HG02943 (cell line): ENCODE measurements at regions not wholly inside any gene's neighbourhood (a gene's known extent, or its start where the extent isn't known, plus 50 kb on each side); places are given as distances from the start of the nearest gene placed in this dataset.

Source experiments
- ATAC-seq: cut with Tn5 transposase; IDR thresholded peaks from one replicate; pipeline ENCODE4 v1.9.1; 2021; ENCODE audit warnings: mild to moderate bottlenecking, low read depth, moderate library complexity; ENCODE audit not compliant: unreplicated experiment

GRCh38 chr15:97875513-97876280 lies 84.8 kb upstream of the ARRDC4 start:
- ATAC-seq = no peak

DNA sequence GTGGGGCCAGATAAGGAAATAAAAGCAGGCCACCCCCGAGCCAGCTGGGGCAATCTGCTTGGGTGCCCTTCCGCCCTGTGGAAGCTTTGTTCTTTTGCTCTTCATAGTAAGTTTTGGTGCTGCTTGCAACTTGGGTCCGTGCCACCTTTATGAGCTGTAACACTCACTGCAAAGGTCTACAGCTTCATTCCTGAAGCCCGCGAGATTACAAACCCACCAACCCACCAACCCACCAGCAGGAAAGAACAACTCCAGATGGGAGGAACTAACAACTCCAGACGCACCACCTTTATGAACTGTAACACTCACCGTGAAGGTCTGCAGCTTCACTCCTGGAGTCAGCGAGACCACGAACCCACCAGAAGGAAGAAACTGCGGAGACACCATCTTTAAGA lies 84.2 kb upstream of the ARRDC4 start:
- ATAC-seq = no peak

GRCh38 chr15:97881346-97881965 lies 79.0 kb upstream of the ARRDC4 start:
- ATAC-seq = no peak

GRCh38 chr15:97884513-97885131 lies 75.9 kb upstream of the ARRDC4 start:
- ATAC-seq = no peak

DNA sequence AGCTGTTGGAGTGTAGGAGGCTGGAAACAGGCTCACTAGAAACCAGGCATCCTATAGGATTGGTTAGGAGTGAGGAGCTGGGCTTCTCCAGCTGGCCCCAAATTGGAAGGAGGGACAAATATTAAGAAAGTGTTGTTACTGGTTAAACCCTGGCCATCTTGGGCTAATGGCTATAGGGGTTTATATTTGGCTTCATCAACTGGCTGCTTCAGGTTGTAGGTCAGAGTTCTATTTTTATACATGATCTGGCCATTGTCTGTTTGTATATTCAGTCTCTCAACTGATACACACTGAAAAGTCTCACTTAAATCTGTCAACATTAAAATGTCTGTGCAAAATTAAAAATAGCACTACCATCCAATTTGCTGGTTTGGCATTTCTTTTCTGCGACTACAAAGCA lies 70.2 kb upstream of the ARRDC4 start:
- ATAC-seq = no peak

DNA sequence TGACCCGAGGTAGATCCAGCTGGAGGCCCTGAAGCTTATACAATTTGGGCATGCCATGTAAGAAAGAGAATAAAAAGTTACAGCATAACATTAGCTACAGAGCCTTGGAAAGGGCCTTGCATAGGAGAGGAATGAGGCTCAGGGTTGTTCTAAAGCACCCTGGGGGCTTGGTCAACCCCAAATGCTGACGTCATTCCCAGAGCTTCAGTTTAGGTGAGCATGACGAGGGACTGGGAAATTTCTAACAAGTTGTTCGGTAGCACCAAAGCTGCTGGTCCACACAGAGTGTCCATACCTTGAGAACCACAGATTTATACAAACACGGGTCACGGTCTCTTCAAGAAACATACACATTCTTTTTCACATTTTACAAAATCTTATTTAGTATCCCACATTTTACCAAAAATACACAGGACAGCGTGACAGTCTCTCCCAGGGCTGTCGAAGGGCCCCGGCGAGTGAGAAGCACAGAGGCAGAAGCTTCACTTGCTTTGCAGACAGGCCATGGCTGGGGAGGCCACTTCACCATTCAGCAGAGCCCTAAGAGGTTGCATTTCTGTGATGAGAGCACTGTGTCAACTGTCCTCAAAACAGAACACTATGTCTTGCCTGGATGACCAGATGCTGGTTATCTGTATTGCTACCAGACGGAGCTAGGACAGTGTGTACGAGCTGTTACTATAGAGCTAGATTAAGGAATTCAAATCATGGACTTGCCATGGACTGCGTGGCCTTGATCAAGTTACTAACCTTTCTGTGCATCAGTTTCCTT lies 68.2 kb upstream of the ARRDC4 start:
- ATAC-seq = no peak

- no peak for ATAC-seq
These were observed 66.5 kb upstream of the ARRDC4 start for GRCh38 chr15:97893967-97894366.

- ATAC-seq = no peak
These were observed 60.5 kb upstream of the ARRDC4 start for GRCh38 chr15:97899981-97900380.

- no peak for ATAC-seq
These were observed 58.2 kb upstream of the ARRDC4 start for GRCh38 chr15:97902140-97902780.

DNA sequence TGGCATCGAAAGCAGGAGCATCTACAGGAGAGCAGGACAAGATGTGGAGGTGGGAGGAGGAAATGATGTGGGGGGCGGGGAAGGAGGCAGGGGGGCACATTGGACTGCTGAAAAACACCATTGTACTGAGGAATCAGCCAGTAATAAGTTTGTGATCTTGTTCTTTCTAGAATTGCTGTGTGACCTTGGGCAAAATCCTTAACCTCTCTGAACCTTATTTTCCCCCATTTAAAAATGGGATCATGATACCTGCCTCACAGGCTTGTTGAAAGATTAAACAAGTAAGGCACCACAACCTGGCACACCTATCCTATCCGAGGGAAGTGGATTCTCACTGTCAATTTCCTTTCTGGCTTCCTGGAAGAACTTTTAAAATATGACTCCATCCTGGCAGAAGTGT lies 56.9 kb upstream of the ARRDC4 start:
- no peak for ATAC-seq

DNA sequence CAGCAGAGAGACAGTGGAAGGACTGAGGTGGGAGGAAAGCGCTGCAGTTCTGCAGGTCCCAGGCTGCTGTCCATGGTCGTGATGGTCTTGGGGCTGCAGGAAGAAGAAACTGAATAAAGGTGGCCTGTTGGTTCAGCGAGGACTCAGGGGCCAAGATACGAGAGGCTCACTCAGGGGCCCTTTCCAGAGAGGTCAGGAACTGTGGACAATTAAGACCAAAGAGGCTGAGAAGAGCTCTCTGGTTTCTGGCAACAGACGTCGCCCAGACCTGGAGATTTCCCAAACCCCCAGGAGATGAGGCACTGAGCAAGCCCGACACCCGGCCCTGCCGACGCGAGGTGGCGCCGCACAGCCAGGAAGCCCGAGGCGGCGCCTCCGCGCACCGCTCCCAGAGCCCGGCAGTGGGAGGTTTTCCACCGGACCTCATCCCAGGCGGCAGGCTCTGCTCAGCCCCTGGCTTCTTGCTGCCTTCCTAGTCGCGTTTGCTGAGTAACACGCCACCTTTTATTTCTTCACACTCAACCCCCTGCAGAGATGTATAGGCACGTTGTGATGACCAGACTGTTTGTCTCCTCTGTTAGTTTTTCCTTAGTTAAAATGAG lies 56.4 kb upstream of the ARRDC4 start:
- ATAC-seq = no peak

DNA sequence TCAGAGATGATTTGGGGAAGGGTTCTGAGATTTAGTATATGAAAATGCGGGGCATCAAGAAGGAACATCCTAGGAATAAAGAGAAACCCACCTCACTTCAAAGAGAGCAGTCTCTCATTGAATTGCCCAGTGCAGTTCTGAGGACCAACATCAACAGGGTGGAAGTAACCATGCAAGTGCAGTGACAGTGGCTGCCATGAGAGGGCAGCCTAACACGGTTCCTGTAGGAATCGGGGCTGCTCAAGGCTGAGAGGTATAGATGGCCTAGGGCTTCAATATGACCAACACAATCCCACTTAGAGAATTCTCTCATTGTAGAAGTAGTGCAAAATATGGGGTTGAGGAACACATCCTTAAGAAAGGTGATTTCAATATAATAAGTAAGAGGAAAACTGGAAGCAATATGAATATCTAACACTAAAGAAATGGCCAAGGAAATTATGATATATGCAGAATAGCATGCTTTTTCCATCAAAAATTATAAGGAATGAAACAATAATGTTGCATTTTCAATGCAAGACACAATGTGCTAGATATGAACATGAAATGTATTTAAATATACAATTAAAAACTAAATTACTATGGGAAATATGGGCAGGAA lies 51.1 kb upstream of the ARRDC4 start:
- peak; percentile 91 for ATAC-seq
